CD4-positive, alpha-beta T cell treated with Interleukin-1 beta for 1 hour (primary cell): ENCODE measurements at regions not wholly inside any gene's neighbourhood (a gene's known extent, or its start where the extent isn't known, plus 50 kb on each side); places are given as distances from the start of the nearest gene placed in this dataset.
"Not testable (repeated sequence)": the region's sequence is repeated elsewhere in the genome, so short reads cannot be mapped to it uniquely, and the experiment has no call there.

Experiments used
- DNase-seq, 2 donors: peaks; one replicate each; pipeline ENCODE4 v3.0.0-alpha.2; 2020 to 2022

GRCh38 chr14:101251812-101252442 lies 309.4 kb upstream of the DIO3 start:
- DNase-seq: no peak

- DNase-seq: no peak
Observed at GRCh38 chr14:101252443-101253214, 308.7 kb upstream of the DIO3 start.

- DNase-seq: no peak
Observed at GRCh38 chr14:101253948-101254347, 307.3 kb upstream of the DIO3 start.

GRCh38 chr14:101254805-101255764 lies 306.2 kb upstream of the DIO3 start:
- no peak for DNase-seq

GRCh38 chr14:101255765-101256125 lies 305.6 kb upstream of the DIO3 start:
- no peak for DNase-seq

GRCh38 chr14:101256266-101256665 lies 305.0 kb upstream of the DIO3 start:
- no peak for DNase-seq

- DNase-seq: no peak
Observed at GRCh38 chr14:101257551-101257950, 303.7 kb upstream of the DIO3 start.

GRCh38 chr14:101259748-101260147 lies 301.5 kb upstream of the DIO3 start:
- DNase-seq: no peak

GRCh38 chr14:101266441-101266840 lies 294.9 kb upstream of the DIO3 start:
- not testable (repeated sequence) for DNase-seq

GRCh38 chr14:101273091-101273490 lies 288.2 kb upstream of the DIO3 start:
- DNase-seq: no peak

- no peak for DNase-seq
Observed at GRCh38 chr14:101276309-101277091, 284.8 kb upstream of the DIO3 start.

GRCh38 chr14:101282418-101282817 lies 278.9 kb upstream of the DIO3 start:
- no peak for DNase-seq

GRCh38 chr14:101284711-101285110 lies 276.6 kb upstream of the DIO3 start:
- DNase-seq: no peak

- no peak for DNase-seq
Observed at GRCh38 chr14:101286271-101287018, 274.9 kb upstream of the DIO3 start.

GRCh38 chr14:101288436-101289229 lies 272.7 kb upstream of the DIO3 start:
- no peak for DNase-seq

GRCh38 chr14:101289230-101289690 lies 272.0 kb upstream of the DIO3 start:
- no peak for DNase-seq

GRCh38 chr14:101289911-101290310 lies 271.4 kb upstream of the DIO3 start:
- no peak for DNase-seq

- no peak for DNase-seq
Observed at GRCh38 chr14:101290611-101291010, 270.7 kb upstream of the DIO3 start.

- DNase-seq: no peak
Observed at GRCh38 chr14:101291390-101291789, 269.9 kb upstream of the DIO3 start.

- no peak for DNase-seq
Observed at GRCh38 chr14:101292448-101292847, 268.8 kb upstream of the DIO3 start.

GRCh38 chr14:101293605-101294004 lies 267.7 kb upstream of the DIO3 start:
- DNase-seq: no peak
